Limb (tissue), 2 donors: ENCODE measurements at regions not wholly inside any gene's neighbourhood (a gene's known extent, or its start where the extent isn't known, plus 50 kb on each side); places are given as distances from the start of the nearest gene placed in this dataset.
A peak's percentile ranks its signal among the peaks of the same experiment; 100 is the strongest.
"Not testable (repeated sequence)": the region's sequence is repeated elsewhere in the genome, so short reads cannot be mapped to it uniquely, and the experiment has no call there.

Experiments used
- DNase-seq, 2 donors: peaks; one replicate each; pipeline ENCODE4 v3.0.0-alpha.2; 2016; ENCODE audit errors: extremely low spot score in 2 of 2

- DNase-seq, result no peak
These were observed 695.0 kb downstream of the DTWD2 start for GRCh38 chr5:118293378-118293777.

- DNase-seq, result no peak
These were observed 698.1 kb downstream of the DTWD2 start for GRCh38 chr5:118290204-118290603.

GRCh38 chr5:118284230-118284629 is 704.1 kb downstream of the DTWD2 start:
- not testable (repeated sequence) for DNase-seq

- not testable (repeated sequence) for DNase-seq
These were observed 705.8 kb downstream of the DTWD2 start for GRCh38 chr5:118282480-118283038.

- DNase-seq, result no peak
These were observed 708.6 kb downstream of the DTWD2 start for GRCh38 chr5:118279540-118280294.

- no peak for DNase-seq
These were observed 717.8 kb downstream of the DTWD2 start for GRCh38 chr5:118270526-118270925.

GRCh38 chr5:118258223-118258622 is 730.1 kb downstream of the DTWD2 start:
- no peak for DNase-seq

- DNase-seq, result no peak
These were observed 731.3 kb downstream of the DTWD2 start for GRCh38 chr5:118257066-118257465.

- DNase-seq, result peak in 1 of 2 donors; percentile 24
These were observed 734.9 kb downstream of the DTWD2 start for GRCh38 chr5:118253225-118254061.

- no peak for DNase-seq
These were observed 739.0 kb downstream of the DTWD2 start for GRCh38 chr5:118249386-118249785.

- no peak for DNase-seq
These were observed 740.9 kb downstream of the DTWD2 start for GRCh38 chr5:118247458-118247857.

GRCh38 chr5:118243613-118244012 is 744.7 kb downstream of the DTWD2 start:
- DNase-seq, result no peak

GRCh38 chr5:118243068-118243467 is 745.3 kb downstream of the DTWD2 start:
- DNase-seq, result no peak

- DNase-seq, result no peak
These were observed 752.1 kb downstream of the DTWD2 start for GRCh38 chr5:118236108-118236849.

- DNase-seq, result peak in 1 of 2 donors; percentile 11
These were observed 754.7 kb downstream of the DTWD2 start for GRCh38 chr5:118233606-118234005.

GRCh38 chr5:118228489-118228888 is 759.9 kb downstream of the DTWD2 start:
- no peak for DNase-seq

GRCh38 chr5:118224546-118224945 is 763.8 kb downstream of the DTWD2 start:
- no peak for DNase-seq

- DNase-seq, result peak in 1 of 2 donors; percentile 26
These were observed 767.7 kb downstream of the DTWD2 start for GRCh38 chr5:118220556-118221195.

- no peak for DNase-seq
These were observed 776.7 kb downstream of the DTWD2 start for GRCh38 chr5:118211606-118212005.

GRCh38 chr5:118208031-118208453 is 780.3 kb downstream of the DTWD2 start:
- no peak for DNase-seq

- DNase-seq, result no peak
These were observed 788.5 kb downstream of the DTWD2 start for GRCh38 chr5:118199801-118200200.
